Lower lobe of right lung (tissue), 2 donors: ENCODE measurements at regions not wholly inside any gene's neighbourhood (a gene's known extent, or its start where the extent isn't known, plus 50 kb on each side); places are given as distances from the start of the nearest gene placed in this dataset.

Experiments
- ATAC-seq, 2 donors: fragments of 200-7000 bp; cut with Tn5 transposase; one replicate each; pipeline ENCODE4 v1.9.1; 2020 to 2022; ENCODE audit warnings: mild to moderate bottlenecking in 2 of 2, moderate library complexity in 2 of 2
- DNase-seq: peaks from one replicate; pipeline ENCODE4 v3.0.0-alpha.2; 2020
- H3K27ac ChIP-seq: fragments of 200-600 bp; one replicate; pipeline ENCODE4 v1.8.0; 2022
- H3K27me3 ChIP-seq: fragments of 200-600 bp; one replicate; pipeline ENCODE4 v1.8.0; 2022; ENCODE audit warnings: low read depth
- H3K36me3 ChIP-seq: fragments of 200-600 bp; one replicate; pipeline ENCODE4 v1.8.0; 2022; ENCODE audit warnings: mild to moderate bottlenecking
- H3K4me1 ChIP-seq: fragments of 200-600 bp; one replicate; pipeline ENCODE4 v1.8.0; 2022
- H3K4me3 ChIP-seq: fragments of 200-600 bp; one replicate; pipeline ENCODE4 v1.8.0; 2022; ENCODE audit warnings: mild to moderate bottlenecking
- H3K9me3 ChIP-seq: fragments of 200-600 bp; one replicate; pipeline ENCODE4 v1.8.0; 2022
- CTCF ChIP-seq: fragments of 200-600 bp; IDR thresholded peaks from one replicate; pipeline ENCODE4 v1.8.0; 2022; ENCODE audit warnings: antibody characterized with exemption, mild to moderate bottlenecking
- intact Hi-C: fragments of 100-400 bp; cut with DNase I; formaldehyde crosslinking; loops from one replicate; pipeline ENCODE4 v1.11.0; 2022
- donor health status: DM: no; HTN: yes; CAD: no; lungs with severe emphysema.

DNA sequence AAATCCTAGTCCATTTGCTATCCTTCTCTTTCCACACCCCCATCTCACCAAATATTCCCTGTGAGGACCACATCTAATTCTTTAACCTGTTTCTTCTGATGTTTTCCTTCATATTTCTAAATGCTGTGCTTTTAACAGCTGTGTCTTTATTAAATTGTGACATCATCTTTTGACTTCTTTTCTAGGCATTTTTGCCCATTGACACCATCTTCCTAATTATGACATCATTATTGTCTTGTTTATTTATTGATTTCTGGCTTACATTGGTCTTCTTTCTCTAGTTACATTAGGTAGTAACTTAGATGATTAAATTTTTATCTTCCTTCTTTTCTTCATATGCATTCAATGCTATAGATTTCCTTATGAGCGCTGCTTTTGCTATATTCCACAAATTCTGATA is 175.8 kb upstream of the PDE5A start:
- no peak overlapping the region for H3K27ac ChIP-seq
- H3K27me3 ChIP-seq: no peaks in the 10 kb centered on the region
- DNase-seq: no peak
- H3K9me3 ChIP-seq: no peaks in the 10 kb centered on the region
- no peak overlapping the region for H3K4me3 ChIP-seq
- intact Hi-C loops: no loop called here
- no peak for ATAC-seq
- no peaks in the 10 kb centered on the region for H3K36me3 ChIP-seq
- no peak for TF ChIP-seq CTCF
- no peaks in the 10 kb centered on the region for H3K4me1 ChIP-seq

GRCh38 chr4:119797238-119797894 is 168.8 kb upstream of the PDE5A start:
- TF ChIP-seq CTCF: no peak
- no peaks in the 10 kb centered on the region for H3K27me3 ChIP-seq
- H3K4me1 ChIP-seq: no peaks in the 10 kb centered on the region
- DNase-seq: no peak
- H3K9me3 ChIP-seq: no peaks in the 10 kb centered on the region
- ATAC-seq: no peak
- intact Hi-C loops: no loop called here
- H3K27ac ChIP-seq: no peak overlapping the region
- H3K4me3 ChIP-seq: no peak overlapping the region
- no peaks in the 10 kb centered on the region for H3K36me3 ChIP-seq

- Histone ChIP-seq H3K27me3 (no peaks in the 10 kb centered on the region), H3K27ac (no peak overlapping the region), H3K4me1 (no peaks in the 10 kb centered on the region), H3K4me3 (no peak overlapping the region), H3K9me3 (no peaks in the 10 kb centered on the region), H3K36me3 (no peaks in the 10 kb centered on the region)
- no peak for ATAC-seq
- intact Hi-C loops: no loop called here
- no peak for TF ChIP-seq CTCF
- no peak for DNase-seq
These were observed 167.5 kb upstream of the PDE5A start for GRCh38 chr4:119795986-119796578.

DNA sequence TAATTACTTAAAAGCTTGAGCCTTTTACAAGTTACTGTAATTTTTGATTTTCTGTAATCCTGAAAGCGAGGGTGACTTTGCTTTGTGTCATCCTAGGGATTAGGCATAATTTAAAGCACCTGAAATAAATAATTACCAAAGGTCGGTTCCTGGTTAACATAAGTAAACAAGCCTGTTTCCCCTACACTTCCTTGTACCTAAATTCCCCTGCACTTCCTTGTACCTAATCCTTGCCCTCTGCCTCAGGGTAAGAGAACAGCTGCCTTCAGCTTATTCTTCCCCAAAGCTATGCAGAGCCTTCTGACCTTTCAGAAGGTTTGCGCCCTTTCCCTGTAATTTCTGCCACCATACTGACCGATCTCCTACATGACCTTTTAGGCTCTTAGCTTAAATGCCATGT is 166.1 kb upstream of the PDE5A start:
- DNase-seq (no peak), ATAC-seq (no peak)
- intact Hi-C loops: no loop called here
- no peak overlapping the region for H3K27ac ChIP-seq
- no peaks in the 10 kb centered on the region for H3K4me1 ChIP-seq
- no peaks in the 10 kb centered on the region for H3K9me3 ChIP-seq
- H3K4me3 ChIP-seq: no peak overlapping the region
- TF ChIP-seq CTCF: no peak
- no peaks in the 10 kb centered on the region for H3K27me3 ChIP-seq
- no peaks in the 10 kb centered on the region for H3K36me3 ChIP-seq

- TF ChIP-seq CTCF: no peak
- intact Hi-C loops: no loop called here
- Histone ChIP-seq H3K4me3 (no peak overlapping the region), H3K9me3 (no peaks in the 10 kb centered on the region), H3K4me1 (no peaks in the 10 kb centered on the region), H3K36me3 (no peaks in the 10 kb centered on the region), H3K27me3 (no peaks in the 10 kb centered on the region), H3K27ac (no peak overlapping the region)
- ATAC-seq (no peak), DNase-seq (no peak)
These were observed 165.5 kb upstream of the PDE5A start for GRCh38 chr4:119794113-119794512.
